Activated CD8-positive, alpha-beta T cell treated with anti-CD3 and anti-CD28 coated beads, Interleukin-2, amount 10 ng/mL, durations not matched to agents 7 days and 5 days (primary cell): ENCODE measurements at regions not wholly inside any gene's neighbourhood (a gene's known extent, or its start where the extent isn't known, plus 50 kb on each side); places are given as distances from the start of the nearest gene placed in this dataset.
A peak's percentile ranks its signal among the peaks of the same experiment; 100 is the strongest.

Source experiments
- ATAC-seq: fragments of 150-1000 bp; cut with Tn5 transposase; one replicate; pipeline ENCODE4 v1.10.0; 2021; ENCODE audit warnings: moderate library complexity
- CTCF ChIA-PET: fragments of 350-600 bp; sonication (Branson Sonifier 250); formaldehyde crosslinking; loops from one replicate; lab custom pipeline; 2021; ENCODE audit warnings: antibody characterized with exemption; lab: Charles Lee
- POLR2A ChIA-PET: fragments of 350-600 bp; sonication (Branson Sonifier 250); formaldehyde crosslinking; loops from one replicate; lab custom pipeline; 2021; ENCODE audit warnings: antibody characterized with exemption; lab: Charles Lee
- DNase-seq: peaks from one replicate; pipeline ENCODE4 v3.0.0-alpha.2; 2020
- H3K27ac Mint-ChIP-seq: one replicate; pipeline ENCODE4 v1.8.0; 2021; ENCODE audit warnings: mild to moderate bottlenecking, mixed read lengths
- H3K27me3 Mint-ChIP-seq: one replicate; pipeline ENCODE4 v1.8.0; 2021; ENCODE audit warnings: low read depth, mixed read lengths
- H3K36me3 Mint-ChIP-seq: one replicate; pipeline ENCODE4 v1.8.0; 2021; ENCODE audit warnings: low read depth, mixed read lengths
- H3K4me1 Mint-ChIP-seq: one replicate; pipeline ENCODE4 v1.8.0; 2021; ENCODE audit warnings: low read depth, mixed read lengths
- H3K4me3 Mint-ChIP-seq: one replicate; pipeline ENCODE4 v1.8.0; 2021; ENCODE audit warnings: mild to moderate bottlenecking, mixed read lengths
- H3K9me3 Mint-ChIP-seq: one replicate; pipeline ENCODE4 v1.8.0; 2022; ENCODE audit warnings: mixed read lengths; ENCODE audit not compliant: insufficient read depth

GRCh38 chr4:146998157-146998556 is 52.5 kb upstream of the TTC29 start:
- H3K27ac Mint-ChIP-seq, result no peak overlapping the region

GRCh38 chr4:147003956-147004809 is 58.5 kb upstream of the TTC29 start:
- CTCF ChIA-PET, result interaction anchor here (1.2 kb wide), 1 partner anchor 93 kb away, joined by 4 read pairs; no protein-coding TSS in a partner anchor
- POLR2A ChIA-PET, result no interaction called here
- DNase-seq, result no peak
- Mint-ChIP-seq H3K36me3 (no peaks in the 10 kb centered on the region), H3K9me3 (no peaks in the 10 kb centered on the region), H3K4me1 (no peaks in the 10 kb centered on the region), H3K27ac (no peak overlapping the region), H3K4me3 (no peak overlapping the region), H3K27me3 (peaks cover 3% of the 10 kb centered on the region)
- ATAC-seq, result no peak

More at GRCh38 chr4:146998157-146998556, 52.5 kb upstream of the TTC29 start:
- no peak for DNase-seq
- no peak for ATAC-seq
- ChIA-PET CTCF (no interaction called here), POLR2A (no interaction called here)
- H3K36me3 Mint-ChIP-seq, result no peaks in the 10 kb centered on the region
- no peak overlapping the region for H3K4me3 Mint-ChIP-seq
- no peaks in the 10 kb centered on the region for H3K27me3 Mint-ChIP-seq
- H3K9me3 Mint-ChIP-seq, result no peaks in the 10 kb centered on the region
- H3K4me1 Mint-ChIP-seq, result no peaks in the 10 kb centered on the region

GRCh38 chr4:147006229-147006628 is 60.6 kb upstream of the TTC29 start:
- H3K9me3 Mint-ChIP-seq, result no peaks in the 10 kb centered on the region
- CTCF ChIA-PET, result interaction anchor here (1.7 to 1.9 kb wide), 2 partner anchors 13 to 91 kb away, joined by 6 to 10 read pairs; no protein-coding TSS in a partner anchor
- H3K27ac Mint-ChIP-seq, result no peak overlapping the region
- ATAC-seq (no peak), DNase-seq (no peak)
- no peak overlapping the region for H3K4me3 Mint-ChIP-seq
- POLR2A ChIA-PET, result no interaction called here
- H3K27me3 Mint-ChIP-seq, result peaks cover 4% of the 10 kb centered on the region
- no peaks in the 10 kb centered on the region for H3K36me3 Mint-ChIP-seq
- no peaks in the 10 kb centered on the region for H3K4me1 Mint-ChIP-seq

- no peak for DNase-seq
- Mint-ChIP-seq H3K4me1 (no peaks in the 10 kb centered on the region), H3K36me3 (no peaks in the 10 kb centered on the region), H3K27me3 (peaks cover 10% of the 10 kb centered on the region), H3K27ac (no peak overlapping the region), H3K9me3 (no peaks in the 10 kb centered on the region), H3K4me3 (no peak overlapping the region)
- ChIA-PET POLR2A (no interaction called here), CTCF (interaction anchor here (1.7 kb wide), 1 partner anchor 9 kb away, joined by 7 read pairs; no protein-coding TSS in a partner anchor)
- ATAC-seq, result no peak
Measured at GRCh38 chr4:147009875-147010274, 64.2 kb upstream of the TTC29 start.

GRCh38 chr4:147011411-147011810 is 65.7 kb upstream of the TTC29 start:
- no peak overlapping the region for H3K4me3 Mint-ChIP-seq
- CTCF ChIA-PET, result interaction anchor here (1.9 kb wide), 1 partner anchor 86 kb away, joined by 10 read pairs; no protein-coding TSS in a partner anchor

GRCh38 chr4:147012059-147012707 is 66.5 kb upstream of the TTC29 start:
- CTCF ChIA-PET, result interaction anchor here (0.6 to 1.9 kb wide), 2 partner anchors 82 to 85 kb away, joined by 3 to 10 read pairs; no protein-coding TSS in a partner anchor
- H3K36me3 Mint-ChIP-seq, result no peaks in the 10 kb centered on the region
- H3K9me3 Mint-ChIP-seq, result no peaks in the 10 kb centered on the region
- ATAC-seq (no peak), DNase-seq (no peak)
- H3K27me3 Mint-ChIP-seq, result peaks cover 12% of the 10 kb centered on the region
- no peak overlapping the region for H3K4me3 Mint-ChIP-seq
- POLR2A ChIA-PET, result no interaction called here
- H3K27ac Mint-ChIP-seq, result no peak overlapping the region
- no peaks in the 10 kb centered on the region for H3K4me1 Mint-ChIP-seq

More at GRCh38 chr4:147011411-147011810, 65.7 kb upstream of the TTC29 start:
- DNase-seq (no peak), ATAC-seq (no peak)
- no peaks in the 10 kb centered on the region for H3K36me3 Mint-ChIP-seq
- no peaks in the 10 kb centered on the region for H3K4me1 Mint-ChIP-seq
- H3K9me3 Mint-ChIP-seq, result no peaks in the 10 kb centered on the region
- no peak overlapping the region for H3K27ac Mint-ChIP-seq
- H3K27me3 Mint-ChIP-seq, result peaks cover 12% of the 10 kb centered on the region
- POLR2A ChIA-PET, result no interaction called here

- peaks cover 9% of the 10 kb centered on the region for H3K27me3 Mint-ChIP-seq
- no peaks in the 10 kb centered on the region for H3K9me3 Mint-ChIP-seq
- ChIA-PET POLR2A (no interaction called here), CTCF (interaction anchor here (1.2 to 8.8 kb wide), 2 partner anchors 81 to 83 kb away, joined by 3 to 124 read pairs; no protein-coding TSS in a partner anchor)
- no peak overlapping the region for H3K4me3 Mint-ChIP-seq
- no peaks in the 10 kb centered on the region for H3K4me1 Mint-ChIP-seq
- H3K36me3 Mint-ChIP-seq, result no peaks in the 10 kb centered on the region
- DNase-seq (no peak), ATAC-seq (no peak)
- H3K27ac Mint-ChIP-seq, result no peak overlapping the region
Measured at GRCh38 chr4:147014946-147015345, 69.3 kb upstream of the TTC29 start.

- ChIA-PET CTCF (interaction anchor here (8.8 kb wide), 1 partner anchor 83 kb away, joined by 124 read pairs; no protein-coding TSS in a partner anchor), POLR2A (no interaction called here)
- Mint-ChIP-seq H3K36me3 (no peaks in the 10 kb centered on the region), H3K9me3 (no peaks in the 10 kb centered on the region), H3K27me3 (peaks cover 9% of the 10 kb centered on the region), H3K4me3 (no peak overlapping the region), H3K4me1 (no peaks in the 10 kb centered on the region), H3K27ac (no peak overlapping the region)
- ATAC-seq (no peak), DNase-seq (no peak)
Measured at GRCh38 chr4:147015491-147015890, 69.8 kb upstream of the TTC29 start.

- H3K9me3 Mint-ChIP-seq, result no peaks in the 10 kb centered on the region
- no peak overlapping the region for H3K4me3 Mint-ChIP-seq
- CTCF ChIA-PET, result interaction anchor here (8.8 kb wide), 1 partner anchor 81 kb away, joined by 124 read pairs; no protein-coding TSS in a partner anchor
- ATAC-seq, result no peak
- no peak overlapping the region for H3K27ac Mint-ChIP-seq
- H3K36me3 Mint-ChIP-seq, result no peaks in the 10 kb centered on the region
- POLR2A ChIA-PET, result no interaction called here
- peaks cover 2% of the 10 kb centered on the region for H3K27me3 Mint-ChIP-seq
- H3K4me1 Mint-ChIP-seq, result no peaks in the 10 kb centered on the region
- DNase-seq, result no peak
Measured at GRCh38 chr4:147017081-147017480, 71.4 kb upstream of the TTC29 start.

GRCh38 chr4:147019091-147019490 is 73.4 kb upstream of the TTC29 start:
- H3K36me3 Mint-ChIP-seq, result no peaks in the 10 kb centered on the region
- ATAC-seq, result peak; percentile 58
- CTCF ChIA-PET, result interaction anchor here (0.7 to 8.8 kb wide), 8 partner anchors 8 to 569 kb away, joined by 3 to 124 read pairs (median 6); no protein-coding TSS in a partner anchor
- H3K9me3 Mint-ChIP-seq, result no peaks in the 10 kb centered on the region
- H3K4me3 Mint-ChIP-seq, result no peak overlapping the region
- no peak overlapping the region for H3K27ac Mint-ChIP-seq
- no peaks in the 10 kb centered on the region for H3K4me1 Mint-ChIP-seq
- POLR2A ChIA-PET, result no interaction called here
- H3K27me3 Mint-ChIP-seq, result peaks cover 4% of the 10 kb centered on the region
- peak; percentile 56 for DNase-seq

GRCh38 chr4:147020456-147020855 is 74.8 kb upstream of the TTC29 start:
- ATAC-seq (no peak), DNase-seq (no peak)
- Mint-ChIP-seq H3K36me3 (no peaks in the 10 kb centered on the region), H3K27me3 (peaks cover 4% of the 10 kb centered on the region), H3K4me1 (no peaks in the 10 kb centered on the region), H3K4me3 (no peak overlapping the region), H3K9me3 (no peaks in the 10 kb centered on the region), H3K27ac (no peak overlapping the region)
- ChIA-PET CTCF (interaction anchor here (0.5 to 8.8 kb wide), 2 partner anchors 78 to 313 kb away, joined by 3 to 124 read pairs; no protein-coding TSS in a partner anchor), POLR2A (no interaction called here)
